ENCODE measurements at regions not wholly inside any gene's neighbourhood (a gene's known extent, or its start where the extent isn't known, plus 50 kb on each side); places are given as distances from the start of the nearest gene placed in this dataset.
"Not testable (repeated sequence)": the region's sequence is repeated elsewhere in the genome, so short reads cannot be mapped to it uniquely, and the experiment has no call there.

- DNase-seq, result no peak
These were observed 132.1 kb downstream of the TFCP2L1 start for GRCh38 chr2:121152861-121153260.

GRCh38 chr2:121153516-121153915, 131.5 kb downstream of the TFCP2L1 start:
- no peak for DNase-seq

- no peak for DNase-seq
These were observed 129.4 kb downstream of the TFCP2L1 start for GRCh38 chr2:121155502-121156056.

GRCh38 chr2:121157481-121157880, 127.5 kb downstream of the TFCP2L1 start:
- DNase-seq, result not testable (repeated sequence)

- DNase-seq, result no peak
These were observed 125.5 kb downstream of the TFCP2L1 start for GRCh38 chr2:121159291-121160071.

- no peak for DNase-seq
These were observed 124.6 kb downstream of the TFCP2L1 start for GRCh38 chr2:121160366-121160765.

- no peak for DNase-seq
These were observed 123.7 kb downstream of the TFCP2L1 start for GRCh38 chr2:121161272-121161671.

- DNase-seq, result no peak
These were observed 122.1 kb downstream of the TFCP2L1 start for GRCh38 chr2:121162893-121163292.

- DNase-seq, result no peak
These were observed 121.0 kb downstream of the TFCP2L1 start for GRCh38 chr2:121164042-121164441.

- DNase-seq, result no peak
These were observed 119.9 kb downstream of the TFCP2L1 start for GRCh38 chr2:121165038-121165542.

Data from stimulated activated CD4-positive, alpha-beta T cell treated with anti-CD3 and anti-CD28 coated beads, Interleukin-4, amount 100 ng/mL, for 4 hours (primary cell).